K562 (cell line): ENCODE measurements at regions not wholly inside any gene's neighbourhood (a gene's known extent, or its start where the extent isn't known, plus 50 kb on each side); places are given as distances from the start of the nearest gene placed in this dataset.

Experiments used
- ARID1B ChIP-seq: fragments of 450-650 bp; IDR thresholded peaks from 2 replicates; pipeline ENCODE4 v1.6.1; 2016; ENCODE audit warnings: antibody characterized with exemption, mild to moderate bottlenecking, inconsistent platforms
- ATF7 ChIP-seq: fragments of 450-650 bp; IDR thresholded peaks from 2 replicates; pipeline ENCODE4 v1.7.1; 2014; ENCODE audit warnings: mild to moderate bottlenecking, moderate library complexity
- DEAF1 ChIP-seq: fragments of 450-650 bp; formaldehyde crosslinking; IDR thresholded peaks from 2 replicates; pipeline ENCODE4 v1.4.0; 2020; ENCODE audit warnings: mild to moderate bottlenecking, moderate library complexity
- DNMT1 ChIP-seq: fragments of 450-650 bp; IDR thresholded peaks from 2 replicates; pipeline ENCODE4 v1.6.1; 2016; ENCODE audit warnings: antibody characterized with exemption, mild to moderate bottlenecking
- E2F8 ChIP-seq: fragments of 450-650 bp; IDR thresholded peaks from 2 replicates; pipeline ENCODE4 v1.7.1; 2018; ENCODE audit warnings: mild to moderate bottlenecking, low read depth; ENCODE audit not compliant: partially characterized antibody
- FOXK2 ChIP-seq, 2 experiments: fragments of 450-650 bp; IDR thresholded peaks in 1 of 2; conservative IDR thresholded peaks in 1 of 2; 2 replicates each; pipeline ENCODE4 v1.6.1; 2016; ENCODE audit warnings: low read depth in 2 of 2, mild to moderate bottlenecking in 1 of 2
- GABPB1 ChIP-seq: sonication (generic); formaldehyde crosslinking; IDR thresholded peaks from 2 replicates; pipeline ENCODE4 v1.8.0; 2022; ENCODE audit warnings: mild to moderate bottlenecking, missing genetic modification reagents
- KLF10 ChIP-seq: fragments of 250-450 bp; sonication (Bioruptor Pico); IDR thresholded peaks from 2 replicates; pipeline ENCODE4 v1.6.1; 2021; ENCODE audit warnings: matching md5 sums
- NFRKB ChIP-seq: fragments of 450-650 bp; IDR thresholded peaks from 2 replicates; pipeline ENCODE4 v1.6.1; 2016; ENCODE audit warnings: low read depth
- PML ChIP-seq: IDR thresholded peaks from 2 replicates; pipeline ENCODE4 v1.6.1; 2012; ENCODE audit warnings: low read length, inconsistent platforms
- SNRNP70 ChIP-seq: fragments of 200-400 bp; formaldehyde crosslinking; optimal IDR thresholded peaks from 2 replicates; pipeline ENCODE3; 2017; ENCODE audit warnings: low read depth, low read length
- TRIM24 ChIP-seq, 2 experiments: fragments of 450-650 bp; IDR thresholded peaks; 2 replicates each; pipeline ENCODE4 v1.6.1; 2016
- ZBTB33 ChIP-seq: sonication (generic); formaldehyde crosslinking; IDR thresholded peaks from 2 replicates; pipeline ENCODE4 v1.8.1; 2023; ENCODE audit warnings: mild to moderate bottlenecking, missing genetic modification reagents
- ZC3H11A ChIP-seq: IDR thresholded peaks from 2 replicates; pipeline ENCODE4 v1.6.1; 2012; ENCODE audit warnings: low read depth, low read length, improper control_type of control experiment
- ZNF146 ChIP-seq: IDR thresholded peaks from one replicate; pipeline ENCODE4 v1.6.1; 2018; ENCODE audit warnings: missing compliant biosample characterization; ENCODE audit not compliant: unreplicated experiment
- ZNF384 ChIP-seq: IDR thresholded peaks from 2 replicates; pipeline ENCODE4 v1.6.1; 2012; ENCODE audit warnings: low read depth, low read length, improper control_type of control experiment
- ZNF584 ChIP-seq: fragments of 200-800 bp; sonication (Bioruptor generic); IDR thresholded peaks from 2 replicates; pipeline ENCODE4 v1.6.1; 2016; ENCODE audit warnings: low read depth, mild to moderate bottlenecking, missing genetic modification characterization, missing compliant biosample characterization
- ZNF592 ChIP-seq: fragments of 450-650 bp; IDR thresholded peaks from 2 replicates; pipeline ENCODE4 v1.6.1; 2017; ENCODE audit warnings: antibody characterized with exemption, mild to moderate bottlenecking

GRCh38 chr19:30908262-30908771, 440.9 kb downstream of the TSHZ3 start (continued):
- TF ChIP-seq E2F8 (no peak), SNRNP70 (no peak), ZNF146 (CRISPR knock-in tag) (no peak), GABPB1 (CRISPR knock-in tag) (no peak), TRIM24 (IDR thresholded peaks at IDR 0.05) (peak; percentile 58 to 71; a peak in 3 of 4 replicates), ZNF384 (peak; percentile 56; the same call in 1 of the 2 replicates), DNMT1 (no peak), NFRKB (no peak), PML (peak; percentile 55; the same call in 1 of the 2 replicates), ZNF584 (CRISPR knock-in tag) (0 out of 2 replicates have a peak, but pooled peaks have one; percentile 36), KLF10 (CRISPR knock-in tag) (no peak), ARID1B (peak; percentile 92), ATF7 (peak; percentile 42; the same call in 1 of the 2 replicates), FOXK2 (conservative IDR thresholded peaks at IDR 0.05 in 1 of 2, IDR thresholded peaks at IDR 0.05 in 1 of 2; ENCODE audit: low read depth in 2 of 2) (0 out of 4 replicates have a peak, but pooled peaks have one; percentile 33 to 48), DEAF1 (CRISPR knock-in tag) (no peak), ZC3H11A (no peak), ZBTB33 (CRISPR knock-in tag) (no peak), ZNF592 (no peak)
